B cell (primary cell): ENCODE measurements at regions not wholly inside any gene's neighbourhood (a gene's known extent, or its start where the extent isn't known, plus 50 kb on each side); places are given as distances from the start of the nearest gene placed in this dataset.

Experiments
- ATAC-seq: fragments of 200-7000 bp; cut with Tn5 transposase; one replicate; pipeline ENCODE4 v1.10.0; 2021; ENCODE audit warnings: low read depth, mild to moderate bottlenecking, moderate number of reproducible peaks, moderate library complexity
- CTCF ChIA-PET: fragments of 350-600 bp; sonication (Branson Sonifier 250); formaldehyde crosslinking; loops from one replicate; lab custom pipeline; 2021; ENCODE audit warnings: antibody characterized with exemption, inconsistent platforms; lab: Charles Lee
- POLR2A ChIA-PET: fragments of 350-600 bp; sonication (Branson Sonifier 250); formaldehyde crosslinking; loops from one replicate; lab custom pipeline; 2021; ENCODE audit warnings: antibody characterized with exemption; lab: Charles Lee
- DNase-seq: peaks from one replicate; pipeline ENCODE4 v3.0.0; 2013
- H2AFZ ChIP-seq: 2 replicates; pipeline ENCODE4 v1.6.1; 2012; ENCODE audit warnings: mild to moderate bottlenecking, low read depth, low read length; ENCODE audit not compliant: insufficient read depth, poor library complexity, severe bottlenecking
- H3K27ac ChIP-seq, 2 donors: 1 replicate in 1 of 2; 2 replicates in 1 of 2; pipeline ENCODE4 v1.5.1; 2012 to 2013; ENCODE audit warnings: low read length in 2 of 2, mild to moderate bottlenecking in 2 of 2, moderate library complexity in 1 of 2
- H3K27me3 ChIP-seq, 4 experiments: fragments of 200-600 bp in 1 of 4; sonication (generic) in 1 of 4; replicated peaks in 1 of 4; 1 replicate in 2 of 4; 2 replicates in 2 of 4; pipeline versions ENCODE4 v1.6.1 to v1.7.0; 2013 to 2016; ENCODE audit warnings: low read length in 3 of 4, mild to moderate bottlenecking in 2 of 4, mixed read lengths in 1 of 4, moderate library complexity in 1 of 4; ENCODE audit not compliant: insufficient read depth in 4 of 4, control insufficient read depth in 3 of 4; ENCODE audit errors: control extremely low read depth in 1 of 4
- H3K36me3 ChIP-seq, 2 experiments: replicated peaks in 1 of 2; 1 replicate in 1 of 2; 2 replicates in 1 of 2; pipeline versions ENCODE4 v1.6.1 to v1.7.1; 2013; ENCODE audit warnings: low read length in 1 of 2; ENCODE audit not compliant: insufficient read depth in 2 of 2, control insufficient read depth in 1 of 2; ENCODE audit errors: control extremely low read depth in 1 of 2, extremely low read depth in 1 of 2
- H3K4me1 ChIP-seq, 2 donors: fragments of 200-600 bp in 1 of 2; sonication (generic) in 1 of 2; 1 replicate in 1 of 2; 2 replicates in 1 of 2; pipeline versions ENCODE4 v1.5.1 to v1.6.1; 2013 to 2017; ENCODE audit warnings: low read length in 2 of 2; ENCODE audit not compliant: control insufficient read depth in 2 of 2, insufficient read depth in 2 of 2
- H3K4me2 ChIP-seq: replicated peaks from 2 replicates; pipeline ENCODE3; 2012; ENCODE audit warnings: mild to moderate bottlenecking, low read depth, low read length; ENCODE audit not compliant: poor library complexity, severe bottlenecking
- H3K4me3 ChIP-seq, 5 experiments: fragments of 200-600 bp in 1 of 5; sonication (generic) in 1 of 5; 1 replicate in 3 of 5; 2 replicates in 2 of 5; pipeline versions ENCODE4 v1.5.1 to v1.7.0; 2011 to 2016; ENCODE audit warnings: low read length in 4 of 5, mild to moderate bottlenecking in 4 of 5, low read depth in 2 of 5, control low read depth in 1 of 5, moderate library complexity in 1 of 5; ENCODE audit not compliant: insufficient read depth in 1 of 5; ENCODE audit errors: control extremely low read depth in 1 of 5, extremely low read depth in 1 of 5
- H3K79me2 ChIP-seq: fragments of 200-600 bp; sonication (generic); one replicate; pipeline ENCODE4 v1.6.0; 2016; ENCODE audit warnings: low read length; ENCODE audit not compliant: control insufficient read depth, insufficient read depth
- H3K9ac ChIP-seq: fragments of 200-600 bp; sonication (generic); 2 replicates; pipeline ENCODE4 v1.6.1; 2017; ENCODE audit warnings: mild to moderate bottlenecking, low read length, moderate library complexity
- H3K9me3 ChIP-seq, 3 donors: one replicate each; pipeline versions ENCODE4 v1.6.1 to v1.7.1; 2013; ENCODE audit warnings: low read length in 2 of 3; ENCODE audit not compliant: control insufficient read depth in 2 of 3, insufficient read depth in 1 of 3; ENCODE audit errors: control extremely low read depth in 1 of 3
- H4K20me1 ChIP-seq: 2 replicates; pipeline ENCODE4 v1.6.0; 2012; ENCODE audit warnings: mild to moderate bottlenecking, low read length; ENCODE audit not compliant: insufficient read depth, control insufficient read depth, poor library complexity, severe bottlenecking
- H3K27ac Mint-ChIP-seq: one replicate; pipeline ENCODE4 v1.8.0; 2021; ENCODE audit warnings: mixed read lengths
- H3K27me3 Mint-ChIP-seq: one replicate; pipeline ENCODE4 v1.8.0; 2021; ENCODE audit warnings: mixed read lengths
- H3K4me1 Mint-ChIP-seq: one replicate; pipeline ENCODE4 v1.8.0; 2021; ENCODE audit warnings: mixed read lengths
- H3K4me3 Mint-ChIP-seq: one replicate; pipeline ENCODE4 v1.8.0; 2021; ENCODE audit warnings: mixed read lengths
- H3K9me3 Mint-ChIP-seq: one replicate; pipeline ENCODE4 v1.8.0; 2022; ENCODE audit warnings: mixed read lengths; ENCODE audit not compliant: insufficient read depth
- CTCF ChIP-seq: fragments of 200-600 bp; IDR thresholded peaks from one replicate; pipeline ENCODE4 v1.8.0; 2022; ENCODE audit warnings: antibody characterized with exemption, mild to moderate bottlenecking
- EZH2 ChIP-seq: IDR thresholded peaks from 2 replicates; pipeline ENCODE4 v1.6.1; 2012; ENCODE audit warnings: borderline replicate concordance, low read depth, mild to moderate bottlenecking, moderate library complexity, low read length; ENCODE audit not compliant: insufficient read depth, poor library complexity, severe bottlenecking
- WGBS: methylation state at CpG from one replicate; pipeline ENCODE4 v1.1.5; 2013; ENCODE audit warnings: missing lambda C conversion rate; ENCODE audit not compliant: insufficient coverage; 5-methylcytosine and 5-hydroxymethylcytosine counted together
- intact Hi-C: fragments of 100-400 bp; cut with micrococcal nuclease; formaldehyde crosslinking; loops from one replicate; pipeline ENCODE4 v1.10.0; 2022

- H3K27me3 ChIP-seq = no peaks in the 10 kb centered on the region
- H3K79me2 ChIP-seq = no peaks in the 10 kb centered on the region
- CTCF ChIA-PET = no interaction called here
- H2AFZ ChIP-seq = no peak overlapping the region
- H3K4me1 Mint-ChIP-seq = peaks cover 9% of the 10 kb centered on the region
- ATAC-seq = no peak
- no peak overlapping the region for H3K4me2 ChIP-seq
- H3K9ac ChIP-seq = no peak overlapping the region
- no peak for DNase-seq
- H3K36me3 ChIP-seq = no peaks in the 10 kb centered on the region
- H4K20me1 ChIP-seq = no peaks in the 10 kb centered on the region
- 74% methylated on average over 6 of the region's 6 CpGs for WGBS
- no peak overlapping the region for H3K4me3 ChIP-seq
- H3K9me3 ChIP-seq = no peaks in the 10 kb centered on the region
- no peaks in the 10 kb centered on the region for H3K4me1 ChIP-seq
- no peak overlapping the region for H3K4me3 Mint-ChIP-seq
- peaks cover 6% of the 10 kb centered on the region for H3K27me3 Mint-ChIP-seq
- TF ChIP-seq CTCF (no peak), EZH2 (no peak)
- no peak overlapping the region for H3K27ac ChIP-seq
- intact Hi-C loops = no loop called here
- no peaks in the 10 kb centered on the region for H3K9me3 Mint-ChIP-seq
- POLR2A ChIA-PET = no interaction called here
- H3K27ac Mint-ChIP-seq = no peak overlapping the region
Observed at GRCh38 chr11:111044751-111045406, 200.6 kb upstream of the POU2AF2 start.

- CTCF ChIA-PET = no interaction called here
- DNase-seq = no peak
- POLR2A ChIA-PET = no interaction called here
- Histone ChIP-seq H3K79me2 (no peaks in the 10 kb centered on the region), H3K9ac (no peak overlapping the region), H3K4me2 (no peak overlapping the region), H3K4me3 (no peak overlapping the region), H2AFZ (no peak overlapping the region), H3K9me3 (peaks cover 0 to 4% (median 4%) of the 10 kb centered on the region in 3 donors), H3K4me1 (no peaks in the 10 kb centered on the region), H3K27me3 (no peaks in the 10 kb centered on the region), H4K20me1 (no peaks in the 10 kb centered on the region), H3K36me3 (no peaks in the 10 kb centered on the region), H3K27ac (no peak overlapping the region)
- 100% methylated on average over 2 of the region's 3 CpGs for WGBS
- Mint-ChIP-seq H3K9me3 (peaks cover 6% of the 10 kb centered on the region), H3K27ac (no peak overlapping the region), H3K4me1 (peaks cover 6% of the 10 kb centered on the region), H3K4me3 (no peak overlapping the region), H3K27me3 (peaks cover 4% of the 10 kb centered on the region)
- intact Hi-C loops = no loop called here
- no peak for TF ChIP-seq EZH2
- ATAC-seq = no peak
Observed at GRCh38 chr11:111039982-111040381, 205.5 kb upstream of the POU2AF2 start.
